HG03159 (cell line): ENCODE measurements at regions not wholly inside any gene's neighbourhood (a gene's known extent, or its start where the extent isn't known, plus 50 kb on each side); places are given as distances from the start of the nearest gene placed in this dataset.
"Not testable (repeated sequence)": the region's sequence is repeated elsewhere in the genome, so short reads cannot be mapped to it uniquely, and the experiment has no call there.

ENCODE experiments used
- ATAC-seq: cut with Tn5 transposase; IDR thresholded peaks from one replicate; pipeline ENCODE4 v1.9.1; 2021; ENCODE audit warnings: mild to moderate bottlenecking, moderate library complexity; ENCODE audit not compliant: unreplicated experiment

DNA sequence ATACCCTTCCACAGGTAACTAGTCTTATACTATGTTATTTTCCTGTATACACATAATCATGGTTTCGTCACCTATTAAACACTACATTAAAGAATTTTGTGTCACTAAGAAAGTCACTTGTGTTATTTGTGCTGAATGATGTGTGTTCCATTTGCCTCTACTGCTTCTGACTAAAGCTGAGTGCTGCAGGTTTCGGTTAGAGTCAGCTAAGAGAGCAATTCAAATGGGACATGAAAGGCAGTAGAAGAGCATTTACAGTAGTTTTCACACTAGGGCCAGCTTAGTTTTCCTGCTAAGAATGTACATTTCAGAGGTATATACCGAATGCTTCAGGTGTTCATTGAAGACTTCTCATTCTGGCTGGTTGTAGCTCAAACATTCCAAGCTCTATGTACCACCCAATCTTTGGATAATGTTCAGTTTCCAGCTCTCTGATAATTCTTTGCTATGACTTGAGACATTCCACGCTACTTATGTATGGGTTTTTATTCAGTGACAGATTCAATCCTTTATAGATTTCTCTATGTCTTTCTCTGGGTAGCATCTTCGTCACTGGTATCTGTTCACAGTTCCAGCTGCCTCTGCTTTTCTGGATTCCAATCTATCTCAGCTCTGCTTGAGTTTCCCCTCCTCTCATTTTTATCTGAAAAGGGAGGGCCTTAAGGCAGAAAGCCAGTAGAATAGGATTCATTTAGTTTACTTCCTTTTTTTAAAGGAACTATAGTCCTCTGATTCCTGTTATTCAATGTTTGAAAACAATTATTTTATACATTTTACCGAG, 164.4 kb downstream of the CXXC4 start:
- ATAC-seq = no peak

DNA sequence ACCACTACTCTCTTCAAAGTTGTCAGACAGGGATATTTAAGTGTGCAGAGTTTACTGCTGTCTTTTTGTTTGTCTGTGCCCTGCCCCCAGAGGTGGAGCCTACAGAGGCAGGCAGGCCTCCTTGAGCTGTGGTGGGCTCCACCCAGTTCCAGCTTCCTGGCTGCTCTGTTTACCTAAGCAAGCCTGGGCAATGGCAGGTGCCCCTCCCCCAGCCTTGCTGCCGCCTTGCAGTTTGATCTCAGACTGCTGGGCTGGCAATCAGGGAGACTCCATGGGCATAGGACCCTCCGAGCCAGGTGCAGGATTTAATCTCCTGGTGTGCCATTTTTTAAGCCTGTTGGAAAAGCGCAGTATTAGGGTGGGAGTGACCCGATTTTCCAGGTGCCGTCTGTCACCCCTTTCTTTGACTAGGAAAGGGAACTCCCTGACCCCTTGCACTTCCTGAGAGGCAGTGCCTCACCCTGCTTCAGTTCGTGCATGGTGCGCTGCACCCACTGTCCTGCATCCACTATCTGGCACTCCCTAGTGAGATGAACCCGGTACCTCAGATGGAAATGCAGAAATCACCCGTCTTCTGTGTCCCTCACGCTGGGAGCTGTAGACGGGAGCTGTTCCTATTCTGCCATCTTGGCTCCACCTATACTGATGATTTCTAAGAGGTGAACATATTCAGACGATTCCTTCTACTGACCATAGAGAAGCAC, 167.6 kb downstream of the CXXC4 start:
- ATAC-seq = not testable (repeated sequence)

DNA sequence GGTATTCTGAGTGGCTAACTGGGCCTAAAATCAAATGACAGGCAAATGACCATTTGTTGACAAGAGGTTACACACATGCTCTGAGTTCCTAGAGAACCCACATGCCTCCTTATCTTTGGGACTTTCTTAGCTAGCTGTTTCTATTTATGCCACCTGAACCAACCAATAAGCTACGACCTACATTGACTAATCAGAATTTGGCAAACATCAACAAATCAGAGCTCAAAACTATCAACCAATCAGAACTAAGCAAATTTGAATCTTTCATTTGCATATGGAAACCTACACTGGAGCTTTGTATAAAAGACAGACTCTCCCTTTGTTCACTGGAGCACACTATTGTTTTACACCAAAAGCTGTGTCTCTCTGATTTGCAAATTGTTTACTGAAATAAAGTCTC, 192.0 kb downstream of the CXXC4 start:
- ATAC-seq = no peak

DNA sequence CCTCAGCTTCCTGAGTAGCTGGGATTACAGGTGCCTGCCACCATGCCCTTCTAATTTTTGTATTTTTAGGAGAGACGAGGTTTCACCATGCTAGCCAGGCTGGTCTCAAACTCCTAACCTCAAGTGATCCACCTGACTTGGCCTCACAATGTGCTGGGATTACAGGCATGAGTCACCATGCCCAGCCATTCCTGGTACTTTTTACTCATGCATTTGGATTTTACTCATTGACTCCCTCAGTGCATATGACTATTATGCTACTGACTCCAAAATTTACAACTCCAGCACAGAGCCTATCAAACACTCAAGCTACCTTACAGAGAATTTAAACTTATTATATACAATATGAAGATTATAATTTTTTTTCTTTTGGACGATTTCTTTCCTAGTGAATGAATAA, 199.9 kb downstream of the CXXC4 start:
- ATAC-seq = no peak

DNA sequence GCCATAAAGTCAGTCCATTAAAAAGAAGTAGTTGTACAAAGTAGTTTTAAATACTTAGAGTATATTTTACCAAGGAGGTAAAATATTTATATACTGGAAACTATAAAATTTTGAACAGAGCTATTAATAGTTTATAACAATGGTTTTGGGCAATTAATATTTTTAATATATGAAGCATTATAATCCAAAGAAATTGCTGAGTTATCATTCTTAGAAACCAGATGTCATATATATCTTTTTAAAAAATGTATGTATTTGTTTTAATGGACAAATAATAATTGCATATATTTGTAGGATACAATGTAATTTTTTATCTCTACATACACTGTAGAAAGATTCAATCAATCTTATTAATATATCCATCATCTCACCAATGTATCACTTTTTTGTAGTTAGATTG, 207.8 kb downstream of the CXXC4 start:
- no peak for ATAC-seq

DNA sequence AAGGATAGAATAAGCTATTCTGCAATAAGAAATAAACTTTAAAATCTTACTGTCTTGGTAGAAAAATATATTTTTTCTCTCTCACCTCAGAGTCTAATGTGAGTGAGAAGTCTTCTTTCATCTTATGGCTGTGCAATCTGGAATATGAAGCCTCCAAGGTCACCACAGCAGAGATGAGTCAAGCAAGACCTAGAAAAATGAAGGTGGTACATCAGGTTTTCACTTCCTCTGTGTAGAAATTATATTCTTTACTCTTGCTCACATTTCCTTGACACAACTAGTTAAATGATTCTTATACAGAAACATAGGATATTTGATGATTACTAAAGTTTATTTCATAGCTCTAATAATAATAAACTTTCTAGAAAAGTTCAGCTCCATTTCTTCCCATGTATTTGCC, 211.4 kb downstream of the CXXC4 start:
- no peak for ATAC-seq

DNA sequence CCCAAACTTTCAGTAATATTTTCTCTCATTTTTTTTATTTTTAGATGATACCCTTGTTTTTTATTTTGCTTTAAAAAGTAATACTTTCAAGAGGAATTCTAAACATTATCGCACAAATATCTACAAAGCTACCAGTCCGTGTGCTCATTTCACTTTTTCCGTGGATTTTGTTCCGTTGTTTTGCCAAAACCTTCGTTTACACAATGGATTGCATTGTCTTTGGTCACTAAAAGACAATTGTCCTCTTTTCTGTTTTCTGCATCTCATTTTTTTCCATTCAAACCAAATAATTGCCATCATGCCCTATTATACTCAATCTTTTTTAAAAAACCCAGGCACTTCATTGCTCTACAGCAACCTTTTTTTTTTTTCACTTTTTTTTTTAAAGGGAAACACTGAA, 214.9 kb downstream of the CXXC4 start:
- ATAC-seq = no peak

DNA sequence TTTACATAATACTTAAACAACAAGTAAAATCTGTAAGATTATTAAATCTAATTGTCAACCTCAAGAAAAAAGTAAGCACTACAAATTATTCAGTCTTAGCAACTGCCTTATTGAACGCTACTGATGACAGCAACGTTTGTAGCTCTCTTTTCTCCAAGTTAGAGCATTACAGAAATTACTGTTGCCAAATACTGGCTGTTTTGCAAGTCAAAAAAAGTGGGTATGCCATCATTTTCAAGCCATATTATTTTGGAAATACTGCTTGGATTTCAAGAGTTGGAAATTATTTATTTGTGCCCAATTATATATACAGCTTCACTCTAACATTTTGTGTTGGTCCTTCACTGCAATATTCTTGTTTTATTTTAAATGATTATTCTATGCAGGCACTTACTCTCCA, 221.7 kb downstream of the CXXC4 start:
- no peak for ATAC-seq

DNA sequence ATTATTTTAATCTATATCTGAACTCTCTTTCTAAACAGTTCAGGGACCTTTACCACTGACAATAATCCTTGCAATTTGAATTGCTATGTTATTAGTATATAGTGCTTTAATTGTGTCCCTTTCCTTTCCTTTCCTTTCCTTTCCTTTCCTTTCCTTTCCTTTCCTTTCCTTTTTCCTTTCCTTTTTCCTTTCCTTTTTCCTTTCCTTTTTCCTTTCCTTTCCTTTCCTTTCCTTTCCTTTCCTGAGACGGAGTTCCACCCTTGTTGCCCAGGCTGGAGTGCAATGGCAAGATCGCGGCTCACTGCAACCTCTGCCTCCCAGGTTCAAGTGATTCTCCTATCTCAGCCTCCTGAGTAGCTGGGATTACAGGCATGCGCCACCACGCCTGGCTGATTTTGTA, 225.1 kb downstream of the CXXC4 start:
- ATAC-seq = not testable (repeated sequence)

DNA sequence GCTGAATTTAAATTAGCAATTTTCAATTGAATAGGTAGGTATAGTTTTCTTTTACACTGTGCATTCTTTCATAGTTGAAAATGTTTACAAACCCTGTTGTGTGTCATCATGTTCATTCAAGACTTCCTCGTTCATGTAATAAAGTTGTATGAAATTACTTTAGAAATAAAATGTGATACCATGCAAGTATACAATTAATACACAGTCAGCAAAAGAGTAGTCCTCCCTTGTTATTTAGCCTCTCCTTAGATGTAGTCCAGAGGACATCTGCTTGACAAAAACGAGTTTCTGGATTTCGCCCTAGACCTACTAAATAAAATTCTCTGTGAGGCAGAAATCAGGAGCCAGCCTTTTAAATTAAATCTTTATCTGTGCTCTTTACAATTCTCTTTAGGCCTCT, 231.6 kb downstream of the CXXC4 start:
- ATAC-seq = no peak

DNA sequence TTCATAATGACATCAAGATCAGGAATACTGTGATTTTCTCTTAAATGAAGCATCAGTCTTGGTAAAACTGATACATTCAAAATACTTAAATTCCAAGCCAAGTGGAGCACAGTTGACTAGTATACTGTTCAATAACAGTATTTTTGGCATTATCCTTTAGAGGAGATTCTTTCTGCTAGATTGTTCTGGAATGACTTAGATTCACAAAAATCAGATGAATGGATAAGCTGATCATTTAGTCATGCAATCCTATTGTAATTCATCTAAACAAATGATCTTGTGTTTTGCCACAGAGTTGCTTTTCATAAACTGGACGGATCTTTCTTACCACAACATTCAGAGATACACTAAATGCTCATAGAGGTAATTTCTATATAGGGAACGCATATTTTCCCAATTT, 232.0 kb downstream of the CXXC4 start:
- ATAC-seq = no peak

DNA sequence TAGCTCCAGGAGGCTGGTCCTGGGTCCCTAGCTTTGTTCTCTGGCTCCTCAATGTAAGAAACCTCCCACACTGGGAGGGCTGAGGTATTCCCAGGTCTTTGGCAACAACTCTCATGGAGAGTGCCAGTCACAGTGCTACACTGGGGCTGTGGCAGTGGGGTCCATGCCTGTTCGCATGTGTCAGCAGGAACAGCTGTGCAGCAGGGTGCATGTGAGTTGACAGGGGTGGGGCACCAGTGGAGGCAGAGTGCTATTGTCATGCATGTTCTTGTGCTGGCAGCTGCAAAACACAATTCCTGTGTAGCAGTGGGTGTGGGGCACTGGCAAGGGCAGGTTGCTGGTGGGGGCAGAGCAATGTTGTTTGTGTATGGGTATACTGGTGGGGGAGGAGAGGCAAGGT, 246.0 kb downstream of the CXXC4 start:
- no peak for ATAC-seq

DNA sequence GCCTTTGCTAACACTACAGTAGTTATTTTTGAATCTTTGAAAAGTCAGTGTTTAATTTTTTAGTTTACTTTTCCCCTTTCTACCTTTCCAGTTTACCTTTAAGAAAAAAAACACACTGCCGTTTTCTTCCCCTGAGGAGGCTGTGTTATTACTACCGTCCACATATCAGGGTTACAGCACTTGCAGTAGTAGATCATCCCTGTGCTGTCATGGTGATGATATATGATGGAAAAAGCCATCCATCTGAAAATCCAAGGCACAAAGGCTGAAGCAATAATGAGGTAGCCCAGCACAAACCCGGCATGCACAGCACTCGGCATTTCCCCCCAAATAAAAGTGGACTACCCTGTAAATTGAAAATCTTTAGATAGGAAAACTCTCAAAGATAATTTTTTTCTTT, 258.7 kb downstream of the CXXC4 start:
- ATAC-seq = no peak

DNA sequence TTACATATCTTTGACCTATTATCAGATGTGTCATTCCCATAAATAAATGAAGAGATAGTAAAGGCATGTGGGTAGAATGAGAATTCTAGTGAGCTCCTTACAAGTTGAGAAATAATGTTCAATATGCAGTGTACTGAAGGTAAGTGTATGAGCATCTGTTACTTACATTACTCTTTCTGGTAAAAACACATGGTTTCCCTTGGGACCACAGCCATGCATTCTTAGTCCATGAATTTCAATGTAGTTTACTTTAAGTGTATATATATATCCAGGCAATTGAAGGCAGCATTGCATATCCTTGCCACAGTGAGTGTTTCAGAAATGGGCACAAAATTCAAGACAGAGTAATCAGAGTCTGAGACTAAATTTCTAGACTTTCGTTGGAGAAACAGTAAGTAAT, 277.2 kb downstream of the CXXC4 start:
- no peak for ATAC-seq

DNA sequence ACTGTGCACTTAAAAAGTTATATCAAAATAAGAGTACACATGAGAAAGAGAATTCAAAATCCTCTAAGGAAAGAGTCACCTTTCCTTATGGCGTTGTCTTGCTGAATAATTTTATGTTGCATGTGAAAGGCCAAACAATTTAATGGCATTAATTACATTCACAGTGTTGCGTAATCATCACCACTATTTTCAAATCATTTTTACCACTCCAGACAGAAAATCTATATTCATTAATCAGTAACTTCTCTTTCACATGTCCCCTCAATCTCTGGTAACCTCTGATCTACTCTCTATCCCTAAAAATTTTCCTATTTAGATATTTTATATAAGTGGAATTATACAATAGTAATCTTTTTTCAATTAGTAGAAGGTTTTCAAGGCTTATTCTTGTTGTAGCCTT, 283.0 kb downstream of the CXXC4 start:
- no peak for ATAC-seq

DNA sequence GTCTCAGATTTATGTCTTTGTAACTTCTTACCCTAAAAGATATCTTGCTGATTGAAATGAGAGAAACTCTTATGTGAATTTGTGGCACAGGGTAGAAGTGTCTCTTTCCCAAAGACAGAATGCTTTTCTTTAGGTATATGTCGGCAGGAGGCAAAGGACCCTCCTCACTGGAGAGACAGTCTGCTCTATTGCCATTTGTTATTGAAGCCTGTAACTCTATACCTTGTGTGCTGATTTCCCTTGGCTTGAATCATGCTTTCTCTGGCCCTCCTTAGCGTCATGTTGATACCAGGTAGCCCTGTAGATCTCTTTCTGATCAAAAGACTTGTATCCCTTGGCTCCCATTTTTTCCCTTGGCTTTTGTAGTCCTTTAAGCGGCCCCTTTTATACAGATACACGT, 284.3 kb downstream of the CXXC4 start:
- no peak for ATAC-seq

DNA sequence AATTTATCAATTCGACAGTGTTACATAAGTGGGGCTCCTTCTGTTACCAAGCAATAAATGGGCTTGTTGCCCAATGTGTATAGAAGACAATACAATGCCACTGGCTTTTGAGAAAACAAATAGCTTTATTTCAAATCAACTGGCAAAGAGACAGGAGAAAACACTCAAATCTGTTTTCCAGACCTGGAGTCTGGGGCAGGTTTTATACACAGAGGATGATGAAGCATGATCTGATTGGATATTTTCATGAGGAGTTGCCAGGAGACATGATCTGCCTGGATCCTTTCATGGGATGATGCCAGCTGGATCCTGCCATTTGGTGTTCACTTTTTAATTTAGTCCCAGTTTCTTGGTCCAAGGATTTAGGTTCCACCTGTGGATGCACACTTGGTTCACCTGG, 287.9 kb downstream of the CXXC4 start:
- ATAC-seq = no peak

DNA sequence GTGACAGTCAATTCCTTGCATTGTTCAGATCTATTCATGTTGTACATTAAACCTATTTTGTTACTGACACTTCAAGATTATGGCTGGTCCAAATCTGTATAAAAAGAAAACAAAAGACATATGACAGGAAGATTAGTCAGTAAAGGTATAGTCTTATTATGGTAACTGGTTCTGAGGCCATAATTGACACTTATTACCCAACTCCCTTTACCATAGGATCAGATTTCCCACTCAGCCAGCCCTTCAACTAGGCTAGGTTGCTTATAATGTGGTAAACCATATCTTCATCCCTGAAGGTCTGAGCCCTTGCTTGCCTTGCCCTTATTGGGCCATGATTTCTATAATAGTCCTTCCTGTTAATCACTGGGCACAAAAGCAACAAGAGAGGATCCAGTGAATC, 289.6 kb downstream of the CXXC4 start:
- no peak for ATAC-seq

DNA sequence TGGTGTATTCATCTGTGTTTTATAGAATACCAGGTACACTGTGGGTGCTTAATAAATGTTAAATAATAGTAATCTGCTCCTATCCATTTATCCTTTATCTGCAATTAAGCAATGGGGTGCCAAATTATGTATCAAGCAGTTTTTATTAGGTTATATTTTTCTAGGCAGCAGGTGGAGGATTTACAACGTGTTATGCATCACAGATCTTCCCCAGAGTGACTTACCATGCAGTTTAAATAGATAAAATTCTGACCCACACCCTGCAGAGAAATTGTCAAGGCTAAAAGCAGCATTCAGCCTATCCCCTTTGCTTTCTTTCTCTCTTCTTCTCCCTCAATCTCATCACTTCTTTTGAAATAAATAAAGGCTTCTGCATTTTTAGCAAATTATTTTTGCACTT, 306.4 kb downstream of the CXXC4 start:
- no peak for ATAC-seq

DNA sequence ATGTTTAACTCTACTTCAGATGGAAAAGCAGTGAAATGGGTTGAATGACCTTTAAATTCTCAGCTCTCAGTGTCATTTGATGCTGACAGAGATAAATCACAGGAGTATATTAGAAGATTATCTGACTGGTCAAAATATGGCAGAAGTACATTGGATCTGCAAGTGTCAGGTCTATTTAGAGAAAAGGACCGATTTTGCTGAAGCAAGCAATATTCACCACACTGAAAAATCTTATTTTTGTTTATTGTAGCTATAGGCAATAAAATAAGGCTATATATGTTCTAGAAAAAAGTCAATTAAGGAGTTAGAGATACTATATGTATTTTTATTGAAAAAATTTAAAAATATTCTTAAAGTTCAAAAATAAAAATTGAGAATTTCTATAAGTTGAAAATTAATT, 325.3 kb downstream of the CXXC4 start:
- no peak for ATAC-seq

DNA sequence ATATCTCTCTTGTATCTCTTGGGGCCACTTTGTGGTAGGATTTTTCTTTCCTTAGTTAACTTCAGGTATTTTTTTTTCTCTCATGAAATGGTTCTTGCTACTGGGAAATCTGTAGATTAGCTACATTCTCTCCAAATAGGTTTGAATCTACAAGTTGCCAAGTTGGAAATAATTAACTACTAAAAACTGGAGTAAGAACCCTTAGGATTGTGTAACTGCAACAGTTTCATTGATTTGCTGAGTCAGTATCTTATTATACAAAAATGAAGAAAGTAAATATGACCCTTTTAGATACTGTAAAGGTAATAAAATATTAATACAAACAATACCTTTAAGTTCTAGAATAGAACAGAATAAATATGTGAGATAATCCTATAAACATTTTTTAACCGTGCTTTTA, 327.9 kb downstream of the CXXC4 start:
- no peak for ATAC-seq

DNA sequence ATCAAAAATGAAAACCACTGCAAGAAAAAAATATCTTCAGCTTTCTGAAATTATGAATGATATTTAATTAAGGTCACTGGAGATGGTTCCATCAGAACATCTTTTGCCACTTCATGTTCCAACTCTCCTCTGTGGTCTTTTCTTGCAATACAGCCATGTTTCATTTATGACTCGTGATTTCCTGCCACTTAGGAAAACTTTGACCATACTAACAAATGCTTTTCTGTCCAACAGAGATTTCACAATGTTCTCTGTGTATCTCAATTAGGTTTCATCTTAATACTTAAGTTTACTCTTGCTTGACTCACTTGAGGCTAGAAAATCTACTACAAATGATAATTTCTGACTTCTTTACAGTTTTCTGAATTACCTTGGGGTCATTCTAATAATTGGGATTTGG, 330.9 kb downstream of the CXXC4 start:
- ATAC-seq = no peak

DNA sequence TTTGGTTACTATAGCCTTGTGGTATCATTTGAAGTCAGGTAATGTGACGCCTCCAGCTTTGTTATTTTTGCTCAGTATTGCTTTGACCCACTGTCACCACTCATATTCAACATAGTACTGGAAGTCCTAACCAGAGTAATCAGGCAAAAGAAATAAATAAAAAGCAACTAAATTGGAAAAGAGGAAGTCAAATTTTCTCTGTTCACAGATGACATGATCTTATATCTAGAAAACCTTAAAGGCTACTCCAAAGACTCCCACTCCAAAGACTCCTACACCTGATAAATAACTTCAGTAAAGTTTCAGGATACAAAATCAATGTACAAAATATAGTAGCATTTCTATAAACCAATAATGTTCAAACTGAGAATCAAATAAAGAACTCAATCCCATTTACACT, 348.6 kb downstream of the CXXC4 start:
- ATAC-seq = no peak
